NCI-H2171 treated with DMSO at 0.1 percent for 48 hours (cell line): ENCODE measurements at regions not wholly inside any gene's neighbourhood (a gene's known extent, or its start where the extent isn't known, plus 50 kb on each side); places are given as distances from the start of the nearest gene placed in this dataset.
"Not testable (repeated sequence)": the region's sequence is repeated elsewhere in the genome, so short reads cannot be mapped to it uniquely, and the experiment has no call there.

Experiments used
- DNase-seq: peaks from one replicate; lab custom pipeline; 2025; lab: John Stamatoyannopoulos, UW

- DNase-seq, result no peak
Observed at GRCh38 chr6:23663096-23663495, 462.9 kb upstream of the NRSN1 start.

- DNase-seq, result peak; percentile 53
Observed at GRCh38 chr6:23663652-23664051, 462.4 kb upstream of the NRSN1 start.

- DNase-seq, result not testable (repeated sequence)
Observed at GRCh38 chr6:23665911-23666310, 460.1 kb upstream of the NRSN1 start.

GRCh38 chr6:23672737-23673136 is 453.3 kb upstream of the NRSN1 start:
- DNase-seq, result no peak

DNA sequence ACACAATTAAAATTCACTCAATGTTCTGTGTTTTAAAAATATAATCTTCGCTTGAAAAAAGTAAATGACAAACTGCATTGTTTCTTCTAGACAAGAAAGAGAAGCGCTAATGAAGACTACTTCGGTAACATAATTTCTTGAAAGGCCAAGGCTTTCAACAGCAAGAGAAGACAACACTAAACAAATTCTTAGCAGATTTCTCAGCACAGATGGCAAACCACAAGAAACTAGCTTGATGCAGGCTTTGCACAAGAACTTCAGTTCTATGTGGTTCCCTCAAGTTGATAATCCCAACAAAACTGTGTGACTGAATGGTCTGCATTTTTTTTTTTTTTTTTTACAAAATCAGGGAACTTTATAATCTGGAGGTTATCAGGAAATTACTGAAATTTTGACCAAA is 447.4 kb upstream of the NRSN1 start:
- no peak for DNase-seq

DNA sequence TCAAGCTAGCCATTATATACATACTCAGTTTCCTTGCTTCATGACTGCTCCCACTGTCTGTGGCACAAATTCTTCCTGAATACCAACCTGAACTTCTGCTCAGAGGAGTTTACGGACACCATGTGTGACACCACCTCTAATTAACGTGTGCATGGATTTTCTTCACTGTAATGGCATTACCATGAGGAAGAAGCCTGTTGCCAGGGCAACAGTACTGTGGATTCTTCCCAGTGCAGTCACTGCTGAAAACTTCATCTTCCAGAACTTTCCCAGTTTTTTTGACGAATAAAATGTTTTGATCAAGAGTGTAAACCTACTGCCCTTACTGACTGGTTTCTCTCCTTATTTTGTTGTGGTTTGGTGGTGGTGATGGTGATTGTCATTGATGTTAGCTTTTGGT is 444.3 kb upstream of the NRSN1 start:
- no peak for DNase-seq

DNA sequence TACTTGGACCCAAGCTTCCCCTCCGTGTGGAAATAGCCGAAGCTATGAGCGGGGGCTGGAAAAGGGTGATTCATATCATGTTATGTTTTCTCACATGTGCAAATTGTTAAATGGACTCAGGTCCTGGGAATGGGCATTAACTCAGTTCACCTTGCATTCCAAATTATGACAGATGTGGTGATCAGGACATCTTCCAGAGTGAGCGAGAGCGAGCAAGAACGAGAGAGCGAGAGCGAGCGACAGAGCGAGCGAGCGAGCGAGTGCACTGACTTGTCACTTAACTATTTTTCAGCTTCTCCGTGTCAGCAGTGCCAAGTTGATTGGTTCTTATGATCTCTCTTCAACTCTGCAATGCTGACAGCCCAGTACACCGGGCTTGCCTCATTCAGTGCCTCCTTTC is 437.4 kb upstream of the NRSN1 start:
- no peak for DNase-seq

DNA sequence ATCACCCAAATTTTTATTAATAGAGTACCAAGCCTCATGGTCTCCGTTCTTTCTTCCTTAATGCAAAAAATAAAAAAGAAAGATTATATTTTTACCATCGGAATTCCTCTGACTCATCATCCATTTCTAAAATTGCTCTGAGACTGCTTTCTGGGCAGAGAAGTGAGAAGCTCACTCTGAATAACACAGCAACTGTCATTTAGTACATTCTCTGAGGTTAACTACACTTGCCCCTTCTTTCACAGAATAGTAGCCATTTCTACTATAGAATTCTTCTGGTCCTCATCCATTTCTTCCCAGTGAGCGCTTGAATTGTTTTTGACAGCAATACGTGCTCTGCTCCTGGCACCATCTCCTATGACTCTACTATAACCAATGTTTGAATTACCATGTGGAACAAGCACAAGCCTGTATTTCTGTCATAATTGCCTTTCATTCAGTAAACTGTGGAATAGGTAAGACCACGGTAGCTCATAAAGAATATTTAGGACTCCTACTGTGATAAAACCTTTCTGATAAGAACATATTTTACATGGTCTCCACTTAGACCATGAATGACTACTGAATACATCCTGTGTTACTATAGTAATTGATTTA is 435.5 kb upstream of the NRSN1 start:
- DNase-seq, result no peak

- peak; percentile 53 for DNase-seq
Observed at GRCh38 chr6:23692184-23692583, 433.8 kb upstream of the NRSN1 start.

DNA sequence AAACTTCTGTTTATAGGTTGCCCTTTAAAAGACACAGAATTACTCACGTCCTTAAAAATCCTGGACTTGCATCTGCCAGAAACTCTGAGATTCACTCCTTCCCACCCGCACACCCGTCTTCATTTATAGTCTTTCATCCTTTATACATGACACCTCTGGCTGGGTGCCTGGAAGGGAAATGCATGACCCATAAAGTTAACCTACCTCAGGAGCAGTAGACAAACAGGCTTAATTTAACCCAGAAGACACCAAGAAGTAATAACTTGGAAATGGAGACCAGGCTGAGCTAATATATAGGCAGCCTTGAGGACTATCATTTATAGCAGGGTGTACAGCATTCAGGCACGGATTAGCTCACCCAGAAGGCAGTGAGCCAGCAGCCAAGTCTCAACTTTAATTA is 429.0 kb upstream of the NRSN1 start:
- DNase-seq, result no peak

- peak; percentile 55 for DNase-seq
Observed at GRCh38 chr6:23704479-23705052, 421.4 kb upstream of the NRSN1 start.

DNA sequence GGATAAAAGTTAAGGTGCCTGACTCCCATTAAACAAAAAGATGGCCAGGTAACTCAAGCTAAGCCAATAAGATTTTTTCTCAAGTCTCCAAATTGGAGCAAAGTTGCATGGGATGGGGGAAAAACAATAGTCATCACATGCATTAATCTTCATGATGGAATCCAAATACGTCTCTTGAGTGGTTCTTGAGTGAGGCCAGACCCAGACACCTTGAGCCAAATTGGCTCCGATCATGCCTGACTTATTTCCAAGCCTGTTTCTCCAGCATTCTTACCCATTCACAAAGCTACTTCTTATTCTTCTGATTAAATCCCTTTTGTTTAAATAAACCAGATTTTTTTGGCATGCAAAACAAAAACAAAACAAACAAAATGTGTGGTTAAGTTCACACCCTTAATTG is 420.3 kb upstream of the NRSN1 start:
- DNase-seq, result no peak

GRCh38 chr6:23712756-23713155 is 413.3 kb upstream of the NRSN1 start:
- DNase-seq, result no peak

- no peak for DNase-seq
Observed at GRCh38 chr6:23713211-23713610, 412.8 kb upstream of the NRSN1 start.

DNA sequence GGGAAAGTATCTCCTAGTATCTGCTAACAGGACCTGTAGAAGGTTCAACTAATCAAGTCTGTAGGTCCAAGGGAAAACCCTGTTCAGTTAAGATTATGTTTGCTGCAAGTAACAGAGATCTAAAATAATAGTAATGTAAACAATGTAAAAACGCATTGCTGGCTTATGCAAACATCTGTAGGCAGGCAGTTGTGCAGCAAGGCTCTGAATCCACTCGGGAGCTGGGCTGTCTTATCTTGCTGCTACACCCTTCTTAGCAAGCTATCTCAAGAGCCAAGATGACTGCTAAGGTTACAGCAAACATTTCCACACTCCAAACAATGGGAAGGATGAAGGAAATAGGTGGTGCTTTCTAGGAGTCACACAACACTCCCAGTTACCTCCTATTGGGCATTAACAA is 397.3 kb upstream of the NRSN1 start:
- DNase-seq, result no peak

GRCh38 chr6:23731609-23732008 is 394.4 kb upstream of the NRSN1 start:
- DNase-seq, result no peak

- DNase-seq, result no peak
Observed at GRCh38 chr6:23732521-23732920, 393.5 kb upstream of the NRSN1 start.

DNA sequence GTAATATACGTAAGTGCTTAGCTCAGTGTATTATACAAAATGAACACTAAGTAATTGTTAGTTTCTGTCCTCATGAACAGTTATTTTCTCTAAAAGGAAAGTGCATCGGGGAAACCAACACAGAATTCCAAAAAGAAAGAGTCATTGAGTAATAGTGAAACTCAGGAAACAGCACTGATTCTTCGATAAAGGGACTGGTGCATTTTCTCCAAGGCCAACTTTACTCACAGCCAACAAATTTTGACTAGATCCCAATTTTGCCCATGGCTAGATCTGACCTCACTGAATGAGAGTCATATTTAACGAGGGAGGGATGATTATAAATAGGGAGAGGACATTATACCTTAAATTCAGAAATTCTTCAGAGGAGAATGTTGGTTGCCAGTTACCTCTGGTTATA is 390.9 kb upstream of the NRSN1 start:
- DNase-seq, result no peak

- DNase-seq, result no peak
Observed at GRCh38 chr6:23736577-23736976, 389.4 kb upstream of the NRSN1 start.

GRCh38 chr6:23747239-23747638 is 378.8 kb upstream of the NRSN1 start:
- DNase-seq, result no peak

- DNase-seq, result no peak
Observed at GRCh38 chr6:23752414-23752813, 373.6 kb upstream of the NRSN1 start.

DNA sequence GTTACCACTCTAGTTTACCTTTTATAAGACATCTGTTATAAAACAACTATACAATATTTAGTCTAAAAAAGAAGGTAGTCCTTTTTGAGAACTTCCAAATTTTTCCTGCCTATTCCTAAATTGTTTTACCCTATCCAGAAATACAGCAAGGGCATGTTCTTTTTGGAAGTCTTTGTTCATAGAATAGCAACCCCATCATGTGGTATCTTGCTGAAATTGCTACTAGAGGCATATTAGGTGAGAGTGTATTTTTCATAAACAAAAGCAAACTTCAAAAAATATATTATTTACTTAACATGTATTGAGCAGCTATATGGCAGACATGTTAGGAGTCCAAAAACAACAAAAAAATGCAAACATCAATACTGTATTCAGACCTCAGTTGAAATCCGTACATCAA is 371.8 kb upstream of the NRSN1 start:
- peak; percentile 55 for DNase-seq

GRCh38 chr6:23775127-23775526 is 350.9 kb upstream of the NRSN1 start:
- DNase-seq, result no peak

- DNase-seq, result no peak
Observed at GRCh38 chr6:23783901-23784300, 342.1 kb upstream of the NRSN1 start.
